ENCODE measurements at regions not wholly inside any gene's neighbourhood (a gene's known extent, or its start where the extent isn't known, plus 50 kb on each side); places are given as distances from the start of the nearest gene placed in this dataset.

DNA sequence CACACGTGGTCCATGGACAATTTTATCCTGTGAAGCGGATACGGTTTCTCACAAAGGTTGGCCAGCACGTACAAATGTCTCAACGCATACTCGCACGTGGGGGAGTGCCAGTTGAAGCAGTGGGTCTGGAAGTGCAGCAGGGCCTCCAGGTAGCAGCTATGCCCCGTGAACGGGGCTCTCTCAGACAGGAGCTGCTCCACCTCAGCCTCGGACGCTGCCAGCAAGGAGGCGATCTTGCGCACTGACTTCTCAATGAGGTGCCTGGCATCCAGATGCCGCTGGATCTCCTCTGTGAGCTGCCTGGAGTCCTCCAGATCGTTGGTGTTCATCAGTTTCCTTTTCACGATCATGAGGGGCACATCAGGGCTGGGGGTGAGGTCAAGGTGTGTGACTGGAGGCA, 2272.0 kb downstream of the PCDH9 start:
- TF ChIP-seq, protein P1, sequence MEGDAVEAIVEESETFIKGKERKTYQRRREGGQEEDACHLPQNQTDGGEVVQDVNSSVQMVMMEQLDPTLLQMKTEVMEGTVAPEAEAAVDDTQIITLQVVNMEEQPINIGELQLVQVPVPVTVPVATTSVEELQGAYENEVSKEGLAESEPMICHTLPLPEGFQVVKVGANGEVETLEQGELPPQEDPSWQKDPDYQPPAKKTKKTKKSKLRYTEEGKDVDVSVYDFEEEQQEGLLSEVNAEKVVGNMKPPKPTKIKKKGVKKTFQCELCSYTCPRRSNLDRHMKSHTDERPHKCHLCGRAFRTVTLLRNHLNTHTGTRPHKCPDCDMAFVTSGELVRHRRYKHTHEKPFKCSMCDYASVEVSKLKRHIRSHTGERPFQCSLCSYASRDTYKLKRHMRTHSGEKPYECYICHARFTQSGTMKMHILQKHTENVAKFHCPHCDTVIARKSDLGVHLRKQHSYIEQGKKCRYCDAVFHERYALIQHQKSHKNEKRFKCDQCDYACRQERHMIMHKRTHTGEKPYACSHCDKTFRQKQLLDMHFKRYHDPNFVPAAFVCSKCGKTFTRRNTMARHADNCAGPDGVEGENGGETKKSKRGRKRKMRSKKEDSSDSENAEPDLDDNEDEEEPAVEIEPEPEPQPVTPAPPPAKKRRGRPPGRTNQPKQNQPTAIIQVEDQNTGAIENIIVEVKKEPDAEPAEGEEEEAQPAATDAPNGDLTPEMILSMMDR (IDR thresholded peaks at IDR 0.05 in 4 of 5, conservative IDR thresholded peaks at IDR 0.05 in 1 of 5): no peak
- no peak for TF ChIP-seq POLR2A (IDR thresholded peaks at IDR 0.05)

Data from gastrocnemius medialis (tissue), 4 donors.